ENCODE measurements at regions not wholly inside any gene's neighbourhood (a gene's known extent, or its start where the extent isn't known, plus 50 kb on each side); places are given as distances from the start of the nearest gene placed in this dataset.
"Not testable (repeated sequence)": the region's sequence is repeated elsewhere in the genome, so short reads cannot be mapped to it uniquely, and the experiment has no call there.

DNA sequence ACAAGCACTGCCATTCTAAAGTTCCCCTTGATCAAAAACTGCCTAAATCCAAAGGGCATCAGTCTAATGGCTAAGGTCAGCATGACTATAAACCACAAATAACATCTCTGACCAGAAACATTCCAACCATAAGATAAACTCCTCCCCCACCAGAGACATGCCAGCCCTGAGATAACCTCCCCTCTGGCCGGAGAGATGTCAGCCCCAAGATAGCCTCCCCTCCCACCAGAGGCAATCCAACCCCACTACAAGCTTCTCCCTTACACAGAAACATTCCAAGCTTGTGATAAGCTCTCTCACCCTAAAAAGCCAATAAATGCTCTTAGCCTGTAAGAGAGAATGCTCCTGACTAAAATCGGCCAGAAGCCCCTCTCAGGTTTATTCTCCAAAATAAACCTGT is 267.0 kb upstream of the POU1F1 start:
- TF ChIP-seq EZH2phosphoT487 (IDR thresholded peaks at IDR 0.05; ENCODE audit: low read depth); CTCF (IDR thresholded peaks at IDR 0.05; ENCODE audit: low read depth, low read length): not testable (repeated sequence)

All from OCI-LY3 (cell line).